RKO (cell line): ENCODE measurements at regions not wholly inside any gene's neighbourhood (a gene's known extent, or its start where the extent isn't known, plus 50 kb on each side); places are given as distances from the start of the nearest gene placed in this dataset.
"Not testable (repeated sequence)": the region's sequence is repeated elsewhere in the genome, so short reads cannot be mapped to it uniquely, and the experiment has no call there.

Source experiments
- DNase-seq: peaks from one replicate; pipeline ENCODE4 v3.0.0-alpha.2; 2016; ENCODE audit warnings: low spot score

- DNase-seq = no peak
Measured at GRCh38 chr5:174522480-174523260, 201.7 kb upstream of the MSX2 start.

GRCh38 chr5:174523311-174524071, 200.9 kb upstream of the MSX2 start:
- DNase-seq = no peak

- no peak for DNase-seq
Measured at GRCh38 chr5:174524351-174524750, 200.0 kb upstream of the MSX2 start.

GRCh38 chr5:174526177-174526576, 198.2 kb upstream of the MSX2 start:
- DNase-seq = no peak

DNA sequence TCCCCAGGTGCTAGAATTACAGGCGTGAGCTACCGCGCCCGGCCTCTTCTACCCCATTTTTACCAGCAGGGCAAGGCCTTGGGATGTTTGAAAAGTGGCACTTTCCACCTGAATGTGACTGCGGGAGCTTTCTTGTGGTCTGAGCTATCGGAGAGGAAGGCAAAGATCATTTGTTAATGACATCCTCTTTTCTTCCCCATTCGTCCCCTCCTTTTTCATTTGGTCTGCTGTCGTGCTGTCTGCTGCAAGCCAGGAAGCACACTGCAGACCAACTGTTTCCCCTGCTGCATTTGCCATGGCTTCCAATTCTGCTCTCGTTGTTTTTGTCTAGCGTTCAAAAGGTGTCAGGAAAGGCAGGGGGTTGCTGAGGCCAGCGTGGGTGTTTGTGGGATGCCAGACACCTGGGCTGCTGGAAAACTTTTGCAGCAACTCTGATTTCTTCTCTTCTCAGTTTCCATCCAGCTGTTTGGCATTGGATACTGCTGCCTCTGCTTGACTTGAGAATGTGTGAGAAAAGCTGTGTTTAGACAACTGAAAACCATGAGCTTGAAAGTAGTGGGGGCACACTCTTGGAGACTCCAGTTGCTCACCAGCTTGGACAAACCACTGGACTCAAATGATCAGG, 196.4 kb upstream of the MSX2 start:
- DNase-seq = no peak

- DNase-seq = no peak
Measured at GRCh38 chr5:174528821-174529544, 195.4 kb upstream of the MSX2 start.

- DNase-seq = no peak
Measured at GRCh38 chr5:174529925-174530681, 194.3 kb upstream of the MSX2 start.

DNA sequence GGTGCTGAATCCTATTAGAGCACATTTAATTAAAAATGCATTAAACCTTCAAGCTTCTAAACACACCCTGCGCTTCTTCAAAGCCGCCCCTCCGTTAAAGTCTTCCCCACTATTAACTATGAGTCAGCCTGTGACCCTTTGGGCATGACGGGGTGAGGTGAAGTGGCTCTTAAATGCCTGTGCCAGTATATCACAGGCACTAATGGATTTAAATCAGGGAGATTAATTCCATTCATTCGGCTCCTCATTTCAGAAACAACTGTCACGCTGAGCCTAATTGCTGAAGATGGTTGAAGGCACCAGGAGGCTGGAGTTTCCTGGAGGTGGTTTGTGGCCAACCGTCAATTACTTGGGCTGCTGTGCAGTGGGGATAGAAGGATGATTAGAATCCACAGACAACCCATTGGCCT, 192.6 kb upstream of the MSX2 start:
- no peak for DNase-seq

DNA sequence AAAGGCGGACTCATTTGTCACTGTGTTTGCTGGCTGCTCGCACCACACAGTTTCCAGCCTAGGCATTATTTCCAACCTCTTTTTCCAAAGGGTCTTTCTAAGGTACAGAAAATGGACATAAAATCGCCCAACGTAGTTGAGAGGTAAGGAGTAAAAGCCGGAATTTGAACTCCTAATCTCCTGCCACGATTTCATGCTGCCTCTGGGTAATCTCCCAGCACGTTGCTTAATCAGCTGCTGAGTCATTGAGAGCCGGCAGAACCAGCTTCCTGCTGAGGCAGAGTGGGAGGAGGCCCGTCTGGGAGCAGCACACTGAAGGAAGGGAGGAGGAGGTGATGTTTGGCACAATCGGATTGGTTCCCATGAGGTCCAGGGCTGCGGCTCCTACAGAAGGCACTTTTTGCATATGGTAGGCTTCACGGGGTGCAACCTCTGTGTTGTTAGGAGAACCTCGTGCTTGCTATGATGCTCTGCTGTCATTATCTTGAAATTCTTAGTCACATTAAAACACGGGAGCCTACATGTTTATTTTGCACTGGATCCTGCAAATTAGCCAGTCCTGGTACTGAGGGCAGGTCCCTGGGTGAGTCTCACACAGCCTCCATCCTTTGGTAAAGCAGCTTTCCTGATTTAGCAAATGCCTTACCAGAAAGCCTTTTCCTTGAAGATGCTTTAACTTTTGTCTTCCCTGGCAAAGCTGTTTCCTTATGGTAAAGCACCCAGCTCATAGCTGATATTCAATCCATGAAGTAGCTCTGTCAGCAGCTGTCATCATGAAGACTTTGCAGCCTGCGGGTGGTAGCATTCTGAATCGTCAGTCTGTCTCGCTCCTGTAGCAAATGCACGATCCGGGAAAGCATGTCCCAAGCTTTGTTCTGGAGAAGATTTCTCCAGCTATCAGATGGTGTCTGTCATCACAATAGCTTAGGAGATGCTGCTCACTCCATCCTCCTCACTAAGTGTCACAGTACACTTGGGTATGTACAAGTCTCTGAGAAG, 191.6 kb upstream of the MSX2 start:
- DNase-seq = peak; percentile 93

- DNase-seq = peak; percentile 68
Measured at GRCh38 chr5:174533751-174534241, 190.6 kb upstream of the MSX2 start.

DNA sequence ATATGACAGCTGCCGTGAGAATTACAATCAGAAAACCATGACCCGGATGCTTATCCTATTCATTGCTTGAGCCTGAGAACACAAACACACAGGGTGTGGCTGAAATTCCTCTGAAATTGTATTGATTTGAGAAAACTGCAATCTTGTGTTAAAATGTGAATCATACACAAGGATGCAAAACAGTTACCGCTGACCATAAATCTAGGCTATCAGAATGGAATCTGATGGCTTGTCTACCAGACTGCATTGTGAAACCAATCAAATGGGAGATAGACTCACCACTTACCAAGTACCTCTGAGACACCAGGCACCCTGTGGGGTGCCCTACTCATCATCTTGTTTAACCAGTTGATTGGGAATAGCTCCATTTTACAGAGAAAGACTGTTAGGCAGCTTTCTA, 188.7 kb upstream of the MSX2 start:
- DNase-seq = no peak

DNA sequence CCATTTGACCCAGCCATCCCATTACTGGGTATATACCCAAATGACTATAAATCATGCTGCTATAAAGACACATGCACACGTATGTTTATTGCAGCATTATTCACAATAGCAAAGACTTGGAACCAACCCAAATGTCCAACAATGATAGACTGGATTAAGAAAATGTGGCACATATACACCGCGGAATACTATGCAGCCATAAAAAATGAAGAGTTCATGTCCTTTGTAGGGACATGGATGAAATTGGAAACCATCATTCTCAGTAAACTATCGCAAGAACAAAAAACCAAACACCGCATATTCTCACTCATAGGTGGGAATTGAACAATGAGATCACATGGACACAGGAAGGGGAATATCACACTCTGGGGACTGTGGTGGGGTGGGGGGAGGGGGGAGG, 184.6 kb upstream of the MSX2 start:
- not testable (repeated sequence) for DNase-seq

DNA sequence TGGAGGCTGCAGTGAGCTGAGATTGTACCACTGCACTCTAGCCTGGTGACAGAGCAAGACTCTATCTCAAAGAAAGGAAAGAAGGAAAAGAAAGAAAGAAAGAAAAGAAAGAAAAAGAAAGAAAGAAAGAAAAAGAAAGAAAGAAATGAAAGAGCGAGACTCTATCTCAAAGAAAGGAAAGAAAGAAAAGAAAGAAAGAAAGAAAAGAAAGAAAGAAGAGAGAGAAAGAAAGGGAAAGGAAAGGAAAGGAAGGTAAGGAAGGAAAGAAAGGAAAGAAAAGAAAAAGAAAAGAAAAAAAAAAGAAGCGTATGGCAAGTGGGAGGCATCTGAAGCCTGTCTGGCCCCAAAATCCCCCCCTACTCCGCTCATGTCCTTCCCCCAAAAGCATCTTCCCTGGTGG, 182.3 kb upstream of the MSX2 start:
- DNase-seq = no peak

DNA sequence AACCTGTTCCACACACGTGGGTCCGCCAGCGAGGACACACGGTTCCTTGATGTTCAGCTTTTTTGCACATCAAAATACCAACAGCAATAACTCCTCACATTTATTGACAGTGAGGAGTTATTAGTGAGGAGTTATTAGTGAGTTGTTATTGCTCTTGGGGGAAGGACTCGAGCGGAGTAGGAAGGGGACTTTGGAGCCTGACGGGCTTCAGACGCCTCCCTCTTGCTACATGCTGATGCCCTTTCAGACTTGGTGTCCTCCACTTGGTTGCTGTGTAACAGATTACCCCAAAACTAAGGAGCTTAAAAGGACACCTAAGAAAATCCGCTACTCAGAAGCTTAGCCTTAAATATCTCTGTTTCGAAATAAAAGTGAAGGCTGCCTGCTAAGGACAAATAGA, 181.9 kb upstream of the MSX2 start:
- no peak for DNase-seq

DNA sequence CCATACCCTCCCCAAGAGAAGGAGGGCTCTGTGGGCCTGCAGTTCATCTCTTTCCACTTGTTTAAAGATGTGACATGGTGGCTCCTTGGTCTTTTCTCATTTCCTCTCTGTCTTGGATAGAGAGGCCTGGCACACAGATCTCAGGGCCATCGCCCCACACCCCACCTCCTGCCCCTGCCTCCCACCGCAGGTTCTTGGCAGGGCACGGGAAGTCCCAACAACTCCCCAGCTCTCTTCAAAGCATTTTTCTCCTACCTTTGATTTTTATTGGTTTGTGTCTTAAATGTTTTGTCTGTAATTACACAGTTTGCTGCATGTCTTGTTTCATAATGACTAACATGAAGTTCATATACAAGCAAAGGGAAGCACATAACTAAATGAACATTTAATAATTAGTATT, 178.5 kb upstream of the MSX2 start:
- DNase-seq = no peak

DNA sequence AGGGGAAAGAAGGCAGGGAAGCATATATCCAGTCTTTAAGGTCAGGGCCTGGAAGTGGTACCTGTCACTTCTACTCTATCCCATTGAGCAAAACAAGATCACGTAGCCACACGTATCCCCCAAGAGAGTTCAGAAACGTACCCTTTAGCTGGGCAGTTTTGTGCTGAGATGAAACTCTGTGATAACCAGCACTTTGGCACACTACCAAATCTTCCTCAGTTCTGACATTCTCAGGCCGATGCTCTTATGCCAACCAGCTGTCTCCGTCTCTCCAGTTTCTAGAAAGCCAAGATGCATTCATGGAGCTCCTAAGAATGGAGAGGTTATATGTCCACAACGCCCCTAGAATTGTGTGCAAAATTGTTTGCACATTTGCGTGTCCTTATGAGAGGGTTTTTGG, 176.6 kb upstream of the MSX2 start:
- no peak for DNase-seq

DNA sequence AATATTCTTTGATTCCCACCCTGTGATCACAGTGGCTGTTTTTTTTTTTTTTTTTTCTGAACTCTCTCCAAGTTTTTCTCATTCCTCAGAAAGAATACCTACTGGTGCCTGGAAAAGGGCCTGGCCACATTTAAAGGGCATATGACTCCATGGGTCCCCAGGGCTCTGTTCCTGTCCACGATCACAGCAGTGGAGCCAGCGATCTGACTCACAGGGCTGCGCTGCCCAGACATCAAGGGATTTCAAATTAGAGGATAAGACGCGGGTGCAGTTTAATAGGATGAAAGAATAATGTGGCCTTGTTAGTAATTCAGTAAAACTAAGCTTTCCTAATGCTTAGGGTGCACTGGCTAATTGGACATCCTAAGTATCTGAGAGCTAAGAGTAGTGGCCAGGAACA, 175.1 kb upstream of the MSX2 start:
- no peak for DNase-seq

DNA sequence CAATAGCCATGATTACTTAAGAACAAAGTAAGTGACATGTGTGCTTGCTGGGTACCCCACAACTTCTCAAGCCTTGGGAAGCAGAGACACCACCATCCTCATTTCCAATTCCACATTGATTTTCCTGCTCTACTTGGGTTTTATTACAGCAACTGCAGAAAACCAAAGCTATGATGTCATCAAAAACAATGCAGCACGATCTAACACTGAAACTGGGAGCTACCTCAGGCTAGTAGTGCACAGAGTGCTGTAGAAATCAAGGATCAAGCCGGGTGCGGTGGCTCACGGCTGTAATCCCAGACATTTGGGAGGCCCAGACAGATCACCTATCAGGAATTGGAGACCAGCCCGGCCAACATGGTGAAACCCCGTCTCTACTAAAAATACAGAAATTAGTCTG, 174.4 kb upstream of the MSX2 start:
- DNase-seq = no peak

GRCh38 chr5:174552428-174552827, 172.0 kb upstream of the MSX2 start:
- no peak for DNase-seq

DNA sequence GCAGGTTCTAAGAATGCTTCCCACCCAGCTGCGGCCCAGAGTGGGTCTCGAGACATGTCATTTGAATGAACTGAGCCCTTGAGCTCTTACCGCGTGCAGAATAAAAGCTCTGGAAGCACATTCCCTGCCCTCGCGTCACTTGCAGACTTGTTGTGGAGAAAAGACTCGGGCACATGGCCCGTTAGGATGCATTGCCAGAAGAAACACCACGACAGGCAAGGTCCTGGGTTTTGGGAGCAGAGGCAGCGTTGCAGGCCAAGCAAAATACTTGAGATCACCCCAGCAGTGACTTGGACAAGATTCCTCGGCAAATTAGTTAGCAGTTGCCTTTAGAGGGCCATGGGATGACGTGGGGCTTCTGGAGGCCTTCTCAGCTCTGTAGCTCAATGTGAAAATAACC, 170.8 kb upstream of the MSX2 start:
- DNase-seq = no peak
